ENCODE measurements at regions not wholly inside any gene's neighbourhood (a gene's known extent, or its start where the extent isn't known, plus 50 kb on each side); places are given as distances from the start of the nearest gene placed in this dataset.
A peak's percentile ranks its signal among the peaks of the same experiment; 100 is the strongest.
"Not testable (repeated sequence)": the region's sequence is repeated elsewhere in the genome, so short reads cannot be mapped to it uniquely, and the experiment has no call there.

GRCh38 chr13:71300602-71301001 is 566.4 kb downstream of the DACH1 start:
- no peak for DNase-seq

GRCh38 chr13:71291842-71292146 is 575.2 kb downstream of the DACH1 start:
- DNase-seq, result no peak

- no peak for DNase-seq
Measured at GRCh38 chr13:71290963-71291841, 575.8 kb downstream of the DACH1 start.

GRCh38 chr13:71289980-71290379 is 577.0 kb downstream of the DACH1 start:
- not testable (repeated sequence) for DNase-seq

- DNase-seq, result no peak
Measured at GRCh38 chr13:71285700-71286099, 581.3 kb downstream of the DACH1 start.

GRCh38 chr13:71278512-71278911 is 588.5 kb downstream of the DACH1 start:
- DNase-seq, result no peak

- no peak for DNase-seq
Measured at GRCh38 chr13:71274923-71275608, 591.9 kb downstream of the DACH1 start.

GRCh38 chr13:71261256-71261655 is 605.7 kb downstream of the DACH1 start:
- DNase-seq, result no peak

GRCh38 chr13:71260246-71260645 is 606.8 kb downstream of the DACH1 start:
- DNase-seq, result no peak

- DNase-seq, result no peak
Measured at GRCh38 chr13:71255633-71256032, 611.4 kb downstream of the DACH1 start.

GRCh38 chr13:71254384-71254783 is 612.6 kb downstream of the DACH1 start:
- no peak for DNase-seq

- DNase-seq, result no peak
Measured at GRCh38 chr13:71252184-71252704, 614.8 kb downstream of the DACH1 start.

GRCh38 chr13:71251292-71251951 is 615.6 kb downstream of the DACH1 start:
- no peak for DNase-seq

GRCh38 chr13:71249011-71249410 is 618.0 kb downstream of the DACH1 start:
- DNase-seq, result no peak

GRCh38 chr13:71244161-71244560 is 622.8 kb downstream of the DACH1 start:
- DNase-seq, result no peak

GRCh38 chr13:71242201-71242600 is 624.8 kb downstream of the DACH1 start:
- DNase-seq, result peak in 1 of 2 experiments; percentile 61

GRCh38 chr13:71240911-71241310 is 626.1 kb downstream of the DACH1 start:
- DNase-seq, result peak in 1 of 2 experiments; percentile 1

GRCh38 chr13:71237332-71237731 is 629.7 kb downstream of the DACH1 start:
- DNase-seq, result no peak

- DNase-seq, result no peak
Measured at GRCh38 chr13:71219698-71220415, 647.1 kb downstream of the DACH1 start.

- no peak for DNase-seq
Measured at GRCh38 chr13:71218960-71219359, 648.0 kb downstream of the DACH1 start.

- DNase-seq, result peak; percentile 31 to 84
Measured at GRCh38 chr13:71217827-71218226, 649.2 kb downstream of the DACH1 start.

GRCh38 chr13:71214821-71215220 is 652.2 kb downstream of the DACH1 start:
- no peak for DNase-seq

- no peak for DNase-seq
Measured at GRCh38 chr13:71214357-71214756, 652.6 kb downstream of the DACH1 start.

Measured in NCI-H446 (cell line).